ENCODE measurements at regions not wholly inside any gene's neighbourhood (a gene's known extent, or its start where the extent isn't known, plus 50 kb on each side); places are given as distances from the start of the nearest gene placed in this dataset.

GRCh38 chr15:45763170-45763869 lies 128.5 kb downstream of the SQOR start:
- TF ChIP-seq FOXP2 (optimal IDR thresholded peaks at IDR 0.05; ENCODE audit: borderline replicate concordance, extremely low read depth, extremely low read length, insufficient read depth), result no peak
- no peak for TF ChIP-seq POLR2AphosphoS5 (IDR thresholded peaks at IDR 0.05; ENCODE audit: low read depth, low read length)
- no peak for TF ChIP-seq SIN3A (IDR thresholded peaks at IDR 0.05; ENCODE audit: borderline replicate concordance, insufficient read depth, low read length)
- TF ChIP-seq TAF1 (IDR thresholded peaks at IDR 0.05; ENCODE audit: borderline replicate concordance, insufficient read depth, low read length), result no peak
- TF ChIP-seq REST (IDR thresholded peaks at IDR 0.05; ENCODE audit: insufficient read depth in 1 of 2, low read depth in 2 of 2, low read length in 2 of 2), result no peak

GRCh38 chr15:45773149-45773548 lies 138.3 kb downstream of the SQOR start:
- no peak for TF ChIP-seq REST (IDR thresholded peaks at IDR 0.05; ENCODE audit: insufficient read depth in 1 of 2, low read depth in 2 of 2, low read length in 2 of 2)
- TF ChIP-seq SIN3A (IDR thresholded peaks at IDR 0.05; ENCODE audit: borderline replicate concordance, insufficient read depth, low read length), result no peak
- no peak for TF ChIP-seq FOXP2 (optimal IDR thresholded peaks at IDR 0.05; ENCODE audit: borderline replicate concordance, extremely low read depth, extremely low read length, insufficient read depth)
- TF ChIP-seq POLR2AphosphoS5 (IDR thresholded peaks at IDR 0.05; ENCODE audit: low read depth, low read length), result no peak
- no peak for TF ChIP-seq TAF1 (IDR thresholded peaks at IDR 0.05; ENCODE audit: borderline replicate concordance, insufficient read depth, low read length)

- TF ChIP-seq TAF1 (IDR thresholded peaks at IDR 0.05; ENCODE audit: borderline replicate concordance, insufficient read depth, low read length) (no peak), REST (IDR thresholded peaks at IDR 0.05; ENCODE audit: insufficient read depth in 1 of 2, low read depth in 2 of 2, low read length in 2 of 2) (no peak), SIN3A (IDR thresholded peaks at IDR 0.05; ENCODE audit: borderline replicate concordance, insufficient read depth, low read length) (no peak), FOXP2 (optimal IDR thresholded peaks at IDR 0.05; ENCODE audit: borderline replicate concordance, extremely low read depth, extremely low read length, insufficient read depth) (no peak), POLR2AphosphoS5 (IDR thresholded peaks at IDR 0.05; ENCODE audit: low read depth, low read length) (no peak)
Observed at GRCh38 chr15:45776772-45777171, 141.9 kb downstream of the SQOR start.

- TF ChIP-seq SIN3A (IDR thresholded peaks at IDR 0.05; ENCODE audit: borderline replicate concordance, insufficient read depth, low read length), result no peak
- TF ChIP-seq FOXP2 (optimal IDR thresholded peaks at IDR 0.05; ENCODE audit: borderline replicate concordance, extremely low read depth, extremely low read length, insufficient read depth), result no peak
- TF ChIP-seq REST (IDR thresholded peaks at IDR 0.05; ENCODE audit: insufficient read depth in 1 of 2, low read depth in 2 of 2, low read length in 2 of 2), result no peak
- TF ChIP-seq TAF1 (IDR thresholded peaks at IDR 0.05; ENCODE audit: borderline replicate concordance, insufficient read depth, low read length), result no peak
- no peak for TF ChIP-seq POLR2AphosphoS5 (IDR thresholded peaks at IDR 0.05; ENCODE audit: low read depth, low read length)
Observed at GRCh38 chr15:45777781-45778180, 143.0 kb downstream of the SQOR start.
